GM18517 (cell line): ENCODE measurements at regions not wholly inside any gene's neighbourhood (a gene's known extent, or its start where the extent isn't known, plus 50 kb on each side); places are given as distances from the start of the nearest gene placed in this dataset.

Experiments used
- ATAC-seq: cut with Tn5 transposase; IDR thresholded peaks from one replicate; pipeline ENCODE4 v1.9.1; 2021; ENCODE audit warnings: mild to moderate bottlenecking, moderate library complexity; ENCODE audit not compliant: unreplicated experiment

GRCh38 chr4:112982680-112983079 lies 66.8 kb upstream of the ANK2 start:
- no peak for ATAC-seq

DNA sequence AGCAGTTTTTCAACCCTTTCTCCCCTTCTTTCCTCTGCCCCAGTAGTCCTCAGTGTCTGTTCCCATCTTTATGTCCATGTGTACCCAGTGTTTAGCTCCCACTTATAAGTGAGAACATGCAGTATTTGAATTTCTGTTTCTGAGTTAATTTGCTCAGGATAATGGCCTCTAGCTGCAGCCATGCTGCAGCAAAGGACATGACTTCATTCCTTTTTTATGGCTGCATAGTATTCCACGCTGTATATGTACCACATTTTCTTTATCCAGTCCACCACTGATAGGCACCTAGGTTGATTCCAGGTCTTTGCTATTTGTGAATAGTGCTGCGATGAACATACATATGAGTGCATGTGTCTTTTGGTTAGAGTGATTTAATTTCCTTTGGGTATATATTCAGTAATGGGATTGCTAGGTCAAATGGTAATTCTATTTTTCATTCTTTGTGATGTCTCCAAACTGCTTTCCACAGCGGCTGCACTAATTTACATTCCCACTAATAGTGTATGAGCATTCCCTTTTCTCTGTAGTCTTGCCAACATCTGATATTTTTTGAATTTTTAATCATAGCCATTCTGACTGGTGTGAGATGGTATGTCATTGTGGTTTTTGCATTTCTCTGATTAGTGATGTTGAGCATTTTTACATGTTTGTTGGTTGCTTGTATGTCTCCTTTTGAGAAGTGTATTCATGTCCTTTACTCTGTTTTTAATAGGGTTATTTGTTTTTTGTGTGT lies 54.6 kb upstream of the ANK2 start:
- no peak for ATAC-seq
